Activated T-helper 17 cell treated with anti-CD3 and anti-CD28 coated beads, Interleukin-2, amount 50 U/mL, for 72 hours (primary cell): ENCODE measurements at regions not wholly inside any gene's neighbourhood (a gene's known extent, or its start where the extent isn't known, plus 50 kb on each side); places are given as distances from the start of the nearest gene placed in this dataset.
"Not testable (repeated sequence)": the region's sequence is repeated elsewhere in the genome, so short reads cannot be mapped to it uniquely, and the experiment has no call there.

Source experiments
- ATAC-seq: fragments of 150-1000 bp; cut with Tn5 transposase; replicated peaks from 2 replicates; pipeline ENCODE4 v1.10.0; 2021; ENCODE audit warnings: mild to moderate bottlenecking, moderate library complexity
- H3K27ac Mint-ChIP-seq: one replicate; pipeline ENCODE4 v1.8.0; 2022; ENCODE audit warnings: mixed read lengths
- H3K27me3 Mint-ChIP-seq: one replicate; pipeline ENCODE4 v1.8.0; 2022; ENCODE audit warnings: mixed read lengths
- H3K36me3 Mint-ChIP-seq: one replicate; pipeline ENCODE4 v1.8.0; 2022; ENCODE audit warnings: low read depth, mild to moderate bottlenecking, mixed read lengths
- H3K4me1 Mint-ChIP-seq: one replicate; pipeline ENCODE4 v1.8.0; 2022; ENCODE audit warnings: mixed read lengths
- H3K4me3 Mint-ChIP-seq: one replicate; pipeline ENCODE4 v1.8.0; 2022; ENCODE audit warnings: mild to moderate bottlenecking, mixed read lengths
- H3K9me3 Mint-ChIP-seq: one replicate; pipeline ENCODE4 v1.8.0; 2022; ENCODE audit warnings: mixed read lengths

DNA sequence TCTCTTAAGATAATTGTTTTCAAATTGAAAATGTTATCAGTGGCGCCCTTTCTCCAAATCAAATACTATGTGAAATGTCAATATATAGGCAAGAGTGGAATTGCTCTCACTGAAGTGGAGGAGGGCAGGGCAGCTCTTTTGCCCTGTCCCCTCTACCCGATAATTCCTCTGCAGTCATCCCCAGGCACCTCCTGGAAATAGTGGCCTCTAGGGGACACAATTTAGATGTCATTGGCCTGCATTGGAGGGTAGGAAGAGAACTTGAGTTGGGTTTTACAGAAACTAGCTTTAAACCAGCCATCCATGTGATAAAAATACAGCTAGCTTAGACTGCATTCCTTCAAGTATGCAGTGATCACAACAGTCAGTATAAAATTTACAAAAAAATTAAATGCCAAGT lies 288.9 kb downstream of the EDEM1 start:
- peaks cover 3% of the 10 kb centered on the region for H3K9me3 Mint-ChIP-seq
- H3K27ac Mint-ChIP-seq, result no peak overlapping the region
- ATAC-seq, result no peak
- H3K36me3 Mint-ChIP-seq, result no peaks in the 10 kb centered on the region
- H3K27me3 Mint-ChIP-seq, result peaks cover 3% of the 10 kb centered on the region
- no peak overlapping the region for H3K4me3 Mint-ChIP-seq
- H3K4me1 Mint-ChIP-seq, result no peaks in the 10 kb centered on the region

DNA sequence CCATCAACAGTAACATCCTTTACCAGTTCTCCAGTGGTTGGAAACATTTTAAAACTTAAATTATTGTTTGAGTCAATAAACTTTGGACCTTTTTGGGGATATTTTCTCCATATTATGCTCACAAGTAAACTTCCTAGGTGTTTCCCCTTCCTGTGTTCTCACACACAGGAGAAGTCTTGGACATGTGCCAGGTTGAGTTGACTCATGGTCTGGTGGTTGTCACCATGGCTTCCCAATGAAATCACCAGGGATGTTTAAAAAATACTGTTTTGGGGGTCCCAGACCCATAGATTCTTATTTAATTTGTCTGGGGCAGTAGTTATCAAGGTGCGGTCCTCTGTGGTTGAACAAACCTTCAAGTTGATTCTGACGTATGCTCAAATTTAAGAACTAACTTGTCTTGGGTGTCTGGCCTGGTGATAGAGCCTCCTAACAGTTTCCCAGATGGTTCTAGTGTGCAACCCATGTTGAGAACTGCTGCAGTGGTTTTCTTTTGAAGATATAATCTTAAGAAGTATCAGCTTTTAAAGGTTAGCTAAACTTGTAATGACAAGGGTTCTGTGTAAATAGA lies 291.8 kb downstream of the EDEM1 start:
- Mint-ChIP-seq H3K4me1 (no peaks in the 10 kb centered on the region), H3K27ac (no peak overlapping the region)

DNA sequence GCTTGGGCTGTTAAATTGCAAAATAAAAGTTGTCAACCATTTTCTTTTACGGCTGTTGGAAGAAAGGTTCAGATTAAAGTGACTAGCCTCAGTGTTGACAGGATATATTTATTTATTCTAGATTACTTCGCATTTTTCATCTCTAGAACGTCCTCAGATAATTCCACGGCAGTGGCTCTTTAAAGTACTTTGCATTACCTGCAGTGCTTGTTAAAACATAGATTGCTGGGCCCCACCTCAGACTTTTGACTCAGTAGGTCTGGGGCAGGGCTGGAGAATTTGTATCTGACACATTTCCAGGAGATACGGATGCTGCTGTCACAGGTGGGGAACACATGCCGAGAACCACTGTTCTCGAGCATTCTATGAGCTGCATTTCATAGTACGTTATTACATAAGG lies 292.7 kb downstream of the EDEM1 start:
- H3K4me1 Mint-ChIP-seq, result no peaks in the 10 kb centered on the region
- ATAC-seq, result no peak
- no peak overlapping the region for H3K4me3 Mint-ChIP-seq
- no peaks in the 10 kb centered on the region for H3K36me3 Mint-ChIP-seq
- no peak overlapping the region for H3K27ac Mint-ChIP-seq
- H3K9me3 Mint-ChIP-seq, result no peaks in the 10 kb centered on the region
- H3K27me3 Mint-ChIP-seq, result no peaks in the 10 kb centered on the region

More for the DNA sequence above, 291.8 kb downstream of the EDEM1 start:
- H3K9me3 Mint-ChIP-seq, result peaks cover 2% of the 10 kb centered on the region
- H3K36me3 Mint-ChIP-seq, result no peaks in the 10 kb centered on the region
- peaks cover 2% of the 10 kb centered on the region for H3K27me3 Mint-ChIP-seq
- H3K4me3 Mint-ChIP-seq, result no peak overlapping the region
- ATAC-seq, result no peak

DNA sequence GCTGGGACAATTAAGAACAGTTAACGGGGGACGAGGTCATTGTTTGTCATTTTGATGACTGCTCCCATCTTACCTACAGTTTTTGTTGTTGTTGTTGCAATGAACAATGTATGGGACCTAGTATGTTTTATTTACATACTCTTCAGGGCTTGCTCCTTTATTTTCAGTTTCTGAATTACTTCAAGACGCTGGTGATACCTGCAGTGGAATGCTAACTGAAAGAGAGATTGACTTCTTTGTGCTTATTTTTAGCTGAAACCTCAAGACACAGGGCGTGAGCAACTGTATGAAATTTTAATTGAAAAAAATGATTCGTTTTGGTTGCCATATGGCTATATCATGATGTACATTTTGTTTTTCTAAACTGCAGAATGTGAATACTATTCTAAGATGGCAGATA lies 297.9 kb downstream of the EDEM1 start:
- no peak overlapping the region for H3K27ac Mint-ChIP-seq
- H3K9me3 Mint-ChIP-seq, result no peaks in the 10 kb centered on the region
- H3K27me3 Mint-ChIP-seq, result no peaks in the 10 kb centered on the region
- H3K4me3 Mint-ChIP-seq, result no peak overlapping the region
- no peak for ATAC-seq
- no peaks in the 10 kb centered on the region for H3K36me3 Mint-ChIP-seq
- H3K4me1 Mint-ChIP-seq, result no peaks in the 10 kb centered on the region

DNA sequence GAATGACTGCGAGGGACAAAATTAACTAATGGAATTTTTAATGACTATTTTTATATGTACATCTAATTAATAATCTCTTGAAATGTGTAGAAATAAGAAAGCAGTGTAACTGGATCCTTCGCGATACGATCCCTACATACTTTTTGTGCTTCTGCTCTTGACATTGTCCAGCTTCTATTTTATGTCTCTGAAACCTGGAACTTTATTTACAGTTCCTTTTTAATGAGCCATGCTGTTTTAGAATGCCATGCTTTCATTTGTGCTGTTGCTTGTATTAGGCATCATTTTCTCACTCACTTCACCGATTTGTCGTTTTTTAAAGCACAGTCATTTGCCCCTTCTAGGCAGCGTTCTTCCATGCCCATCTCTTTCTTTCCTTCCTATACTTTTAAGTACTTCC lies 301.3 kb downstream of the EDEM1 start:
- no peak overlapping the region for H3K27ac Mint-ChIP-seq
- H3K36me3 Mint-ChIP-seq, result no peaks in the 10 kb centered on the region
- no peak for ATAC-seq
- no peaks in the 10 kb centered on the region for H3K4me1 Mint-ChIP-seq
- no peaks in the 10 kb centered on the region for H3K9me3 Mint-ChIP-seq
- no peak overlapping the region for H3K4me3 Mint-ChIP-seq
- peaks cover 3% of the 10 kb centered on the region for H3K27me3 Mint-ChIP-seq

DNA sequence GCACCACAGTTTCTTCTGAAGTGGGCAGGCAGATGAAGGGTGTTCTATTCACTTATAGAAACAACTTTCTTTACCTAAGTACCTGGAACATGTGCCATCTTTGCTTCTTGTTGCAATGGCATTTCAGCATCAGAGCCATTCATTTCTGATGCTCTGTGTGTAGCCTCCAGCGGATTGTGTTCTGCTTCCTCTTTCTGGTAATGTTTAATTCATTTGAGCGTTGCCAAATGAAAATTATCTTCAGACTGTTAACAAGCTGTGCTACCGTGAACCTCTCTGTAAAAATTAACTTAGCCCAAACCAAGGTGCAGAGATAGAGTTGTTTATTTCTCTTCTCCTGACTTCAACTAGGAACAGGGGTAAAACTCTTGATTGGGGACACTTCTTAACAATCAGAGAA lies 302.0 kb downstream of the EDEM1 start:
- no peaks in the 10 kb centered on the region for H3K9me3 Mint-ChIP-seq
- H3K27ac Mint-ChIP-seq, result no peak overlapping the region
- ATAC-seq, result no peak
- peaks cover 3% of the 10 kb centered on the region for H3K27me3 Mint-ChIP-seq
- no peak overlapping the region for H3K4me3 Mint-ChIP-seq
- no peaks in the 10 kb centered on the region for H3K36me3 Mint-ChIP-seq
- H3K4me1 Mint-ChIP-seq, result no peaks in the 10 kb centered on the region

DNA sequence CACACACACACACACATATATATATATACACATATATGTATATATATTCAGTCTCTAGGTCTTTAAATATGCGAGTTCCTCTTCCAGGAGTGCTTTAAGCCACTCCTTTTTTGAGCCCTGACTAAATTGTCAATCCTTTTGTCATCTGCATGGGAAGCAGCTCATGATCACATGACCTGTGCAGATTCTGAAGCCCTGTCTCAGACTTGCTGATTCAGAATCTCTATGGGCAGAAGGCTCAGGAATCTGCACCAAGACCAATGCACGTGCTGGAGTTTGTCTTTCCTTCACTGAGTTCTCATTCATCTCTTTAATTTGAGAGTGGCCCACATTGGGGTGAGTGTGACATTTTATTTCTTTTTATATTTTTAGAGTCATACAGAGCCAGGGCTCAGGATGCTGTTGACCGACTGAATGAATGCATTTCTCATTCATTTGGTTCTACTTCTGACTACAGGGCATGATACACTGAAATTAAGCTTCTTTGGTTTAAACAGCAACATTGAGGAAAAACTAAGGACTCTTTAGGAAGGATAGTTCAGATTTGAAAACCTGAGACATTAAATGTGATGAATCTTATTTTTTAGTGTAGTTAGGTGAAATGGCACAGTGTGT lies 307.5 kb downstream of the EDEM1 start:
- Mint-ChIP-seq H3K4me1 (peaks cover 5% of the 10 kb centered on the region), H3K27me3 (peaks cover 3% of the 10 kb centered on the region), H3K36me3 (no peaks in the 10 kb centered on the region), H3K4me3 (no peak overlapping the region), H3K27ac (no peak overlapping the region), H3K9me3 (no peaks in the 10 kb centered on the region)
- no peak for ATAC-seq

- H3K9me3 Mint-ChIP-seq, result no peaks in the 10 kb centered on the region
- no peak for ATAC-seq
- no peak overlapping the region for H3K4me3 Mint-ChIP-seq
- no peaks in the 10 kb centered on the region for H3K36me3 Mint-ChIP-seq
- peaks cover 5% of the 10 kb centered on the region for H3K4me1 Mint-ChIP-seq
- no peak overlapping the region for H3K27ac Mint-ChIP-seq
- no peaks in the 10 kb centered on the region for H3K27me3 Mint-ChIP-seq
These were observed 310.0 kb downstream of the EDEM1 start for GRCh38 chr3:5497497-5497896.

DNA sequence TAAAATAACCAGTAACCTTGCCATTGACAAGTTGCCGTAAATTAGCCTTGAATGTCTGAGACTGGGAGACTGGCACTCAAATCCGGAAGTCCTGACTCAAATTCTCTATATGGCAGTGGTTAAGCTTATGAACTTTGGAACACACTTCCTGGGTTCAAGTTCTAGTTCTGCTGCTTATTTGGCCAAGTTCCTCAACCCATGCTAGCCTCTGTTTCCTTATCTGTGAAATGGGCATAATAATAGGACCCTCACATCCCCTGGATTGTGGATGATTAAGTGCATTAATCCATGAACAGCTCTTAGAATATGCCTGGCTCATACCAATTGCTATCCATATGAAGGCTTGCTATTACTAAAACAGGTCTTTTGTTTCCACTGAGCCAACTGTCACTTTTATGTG lies 311.5 kb downstream of the EDEM1 start:
- H3K4me3 Mint-ChIP-seq, result no peak overlapping the region
- no peaks in the 10 kb centered on the region for H3K36me3 Mint-ChIP-seq
- peak; percentile 14 for ATAC-seq
- no peak overlapping the region for H3K27ac Mint-ChIP-seq
- H3K4me1 Mint-ChIP-seq, result peaks cover 5% of the 10 kb centered on the region
- no peaks in the 10 kb centered on the region for H3K27me3 Mint-ChIP-seq
- H3K9me3 Mint-ChIP-seq, result no peaks in the 10 kb centered on the region

DNA sequence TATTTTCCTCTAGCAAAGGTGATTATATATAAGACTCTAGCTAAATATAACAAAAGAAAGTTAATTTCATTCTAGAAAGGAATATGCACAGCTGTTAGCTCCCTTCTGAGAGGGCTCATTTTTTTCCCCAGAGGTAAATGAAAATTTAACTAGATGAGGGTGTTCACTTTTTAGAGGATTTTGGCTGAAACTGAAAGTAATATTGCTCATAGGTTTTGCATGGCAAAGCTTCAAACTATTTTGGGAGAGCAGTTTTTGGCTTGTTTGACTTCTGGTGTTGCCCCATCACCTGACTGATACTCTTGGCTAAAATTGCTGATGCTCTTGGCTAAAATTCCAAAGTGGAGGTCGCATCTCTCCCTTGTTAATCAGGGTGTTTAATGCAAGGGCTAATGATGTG lies 311.9 kb downstream of the EDEM1 start:
- H3K36me3 Mint-ChIP-seq, result no peaks in the 10 kb centered on the region
- H3K27ac Mint-ChIP-seq, result no peak overlapping the region
- no peaks in the 10 kb centered on the region for H3K27me3 Mint-ChIP-seq
- H3K9me3 Mint-ChIP-seq, result no peaks in the 10 kb centered on the region
- H3K4me1 Mint-ChIP-seq, result peaks cover 5% of the 10 kb centered on the region
- peak; percentile 26 for ATAC-seq
- no peak overlapping the region for H3K4me3 Mint-ChIP-seq

GRCh38 chr3:5503136-5503535 lies 315.6 kb downstream of the EDEM1 start:
- H3K27ac Mint-ChIP-seq, result no peak overlapping the region

GRCh38 chr3:5504135-5504534 lies 316.6 kb downstream of the EDEM1 start:
- peaks cover 10% of the 10 kb centered on the region for H3K27me3 Mint-ChIP-seq
- H3K36me3 Mint-ChIP-seq, result no peaks in the 10 kb centered on the region
- no peak for ATAC-seq
- no peak overlapping the region for H3K4me3 Mint-ChIP-seq
- H3K4me1 Mint-ChIP-seq, result no peaks in the 10 kb centered on the region
- no peak overlapping the region for H3K27ac Mint-ChIP-seq
- peaks cover 18% of the 10 kb centered on the region for H3K9me3 Mint-ChIP-seq

More at GRCh38 chr3:5503136-5503535, 315.6 kb downstream of the EDEM1 start:
- H3K4me3 Mint-ChIP-seq, result no peak overlapping the region
- H3K4me1 Mint-ChIP-seq, result no peaks in the 10 kb centered on the region
- H3K36me3 Mint-ChIP-seq, result no peaks in the 10 kb centered on the region
- peaks cover 10% of the 10 kb centered on the region for H3K9me3 Mint-ChIP-seq
- peaks cover 3% of the 10 kb centered on the region for H3K27me3 Mint-ChIP-seq
- no peak for ATAC-seq

DNA sequence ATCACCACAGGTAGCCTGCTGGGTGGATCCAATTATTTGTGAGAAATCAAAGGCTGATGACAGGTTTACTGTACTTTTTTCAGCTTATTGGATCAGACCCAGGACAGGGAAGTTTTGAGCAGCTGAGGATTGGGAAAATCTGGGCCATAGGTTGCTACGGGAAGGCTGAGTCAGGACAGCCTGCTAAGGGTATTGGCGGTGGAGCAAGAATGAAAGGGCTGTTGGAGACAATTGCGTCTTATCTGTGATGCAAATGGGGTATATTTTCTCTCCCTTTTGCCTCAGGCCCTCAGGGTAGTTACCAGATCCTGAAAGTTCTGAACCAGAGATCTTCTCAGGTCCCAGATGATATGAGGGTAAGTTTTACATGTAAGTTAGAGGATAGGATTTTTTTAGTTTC lies 317.7 kb downstream of the EDEM1 start:
- H3K4me3 Mint-ChIP-seq, result no peak overlapping the region
- H3K4me1 Mint-ChIP-seq, result no peaks in the 10 kb centered on the region
- H3K36me3 Mint-ChIP-seq, result no peaks in the 10 kb centered on the region
- no peak for ATAC-seq
- no peak overlapping the region for H3K27ac Mint-ChIP-seq
- H3K27me3 Mint-ChIP-seq, result peaks cover 15% of the 10 kb centered on the region
- H3K9me3 Mint-ChIP-seq, result peaks cover 28% of the 10 kb centered on the region

GRCh38 chr3:5505997-5506396 lies 318.5 kb downstream of the EDEM1 start:
- H3K4me3 Mint-ChIP-seq, result no peak overlapping the region
- no peaks in the 10 kb centered on the region for H3K36me3 Mint-ChIP-seq
- no peaks in the 10 kb centered on the region for H3K4me1 Mint-ChIP-seq

GRCh38 chr3:5508860-5509259 lies 321.4 kb downstream of the EDEM1 start:
- not testable (repeated sequence) for ATAC-seq, H3K36me3 Mint-ChIP-seq, H3K4me1 Mint-ChIP-seq, H3K4me3 Mint-ChIP-seq, H3K27ac Mint-ChIP-seq
- Mint-ChIP-seq H3K27me3 (peaks cover 15% of the 10 kb centered on the region), H3K9me3 (peaks cover 32% of the 10 kb centered on the region)

More at GRCh38 chr3:5505997-5506396, 318.5 kb downstream of the EDEM1 start:
- no peak overlapping the region for H3K27ac Mint-ChIP-seq
- H3K27me3 Mint-ChIP-seq, result peaks cover 15% of the 10 kb centered on the region
- H3K9me3 Mint-ChIP-seq, result peaks cover 31% of the 10 kb centered on the region
- no peak for ATAC-seq

DNA sequence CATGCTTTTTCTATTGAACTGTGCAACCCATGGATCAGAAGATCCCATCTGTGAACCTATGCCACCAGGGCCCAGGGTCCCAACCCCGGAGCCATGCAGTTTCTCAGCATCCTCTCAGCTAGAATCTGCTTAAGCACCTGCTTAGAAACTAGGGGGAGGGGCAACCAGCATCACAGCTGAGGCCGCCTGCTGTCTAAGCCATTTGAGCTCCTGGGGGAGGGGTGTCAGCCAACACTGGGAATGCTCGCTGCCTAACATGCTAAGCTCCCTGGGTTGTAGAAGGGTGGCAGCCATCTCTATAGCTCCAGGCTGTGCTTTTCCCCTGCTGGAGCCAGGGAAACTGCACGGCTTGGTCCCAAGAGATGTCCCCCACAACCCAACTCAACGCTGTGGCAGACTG lies 322.8 kb downstream of the EDEM1 start:
- ATAC-seq, result no peak
- Mint-ChIP-seq H3K4me1 (no peaks in the 10 kb centered on the region), H3K36me3 (no peaks in the 10 kb centered on the region), H3K27ac (no peak overlapping the region), H3K9me3 (peaks cover 36% of the 10 kb centered on the region), H3K27me3 (peaks cover 15% of the 10 kb centered on the region), H3K4me3 (no peak overlapping the region)
